ENCODE measurements at regions not wholly inside any gene's neighbourhood (a gene's known extent, or its start where the extent isn't known, plus 50 kb on each side); places are given as distances from the start of the nearest gene placed in this dataset.
A peak's percentile ranks its signal among the peaks of the same experiment; 100 is the strongest.

DNA sequence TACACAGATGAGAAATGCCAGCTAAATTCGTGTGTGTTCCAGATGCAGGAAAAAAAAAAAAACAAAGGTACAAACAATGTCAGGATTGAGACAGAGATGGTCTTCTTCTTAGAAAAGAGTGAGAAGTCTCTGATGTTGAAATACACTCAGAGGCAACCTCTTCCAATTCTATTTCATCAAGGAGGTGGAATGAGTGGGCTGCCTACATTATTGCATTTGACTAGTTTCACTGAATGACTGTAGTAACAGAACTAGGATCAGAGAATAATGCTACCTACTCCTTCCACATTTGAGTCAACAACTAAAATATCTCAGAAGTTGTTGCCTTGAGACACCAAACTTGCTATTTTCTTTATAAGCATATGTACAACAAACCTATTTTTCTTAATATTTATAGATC, 1332.2 kb upstream of the FLRT2 start:
- no peak for TF ChIP-seq CTCF (IDR thresholded peaks at IDR 0.05; ENCODE audit: low read length, missing control alignments)
- H3K4me3 ChIP-seq (replicated peaks; ENCODE audit: low read depth, low read length) = no peak overlapping the region
- DNase-seq (ENCODE audit: low read depth) = no peak

GRCh38 chr14:84202486-84202885, 1327.5 kb upstream of the FLRT2 start:
- no peak for TF ChIP-seq CTCF (IDR thresholded peaks at IDR 0.05; ENCODE audit: low read length, missing control alignments)
- no peak overlapping the region for H3K4me3 ChIP-seq (replicated peaks; ENCODE audit: low read depth, low read length)
- DNase-seq (ENCODE audit: low read depth) = peak; percentile 25

GRCh38 chr14:84203896-84204295, 1326.0 kb upstream of the FLRT2 start:
- TF ChIP-seq CTCF (IDR thresholded peaks at IDR 0.05; ENCODE audit: low read length, missing control alignments) = no peak
- H3K4me3 ChIP-seq (replicated peaks; ENCODE audit: low read depth, low read length) = no peak overlapping the region
- no peak for DNase-seq (ENCODE audit: low read depth)

GRCh38 chr14:84208451-84208850, 1321.5 kb upstream of the FLRT2 start:
- DNase-seq (ENCODE audit: low read depth) = no peak
- no peak for TF ChIP-seq CTCF (IDR thresholded peaks at IDR 0.05; ENCODE audit: low read length, missing control alignments)

GRCh38 chr14:84209031-84209430, 1320.9 kb upstream of the FLRT2 start:
- H3K4me3 ChIP-seq (replicated peaks; ENCODE audit: low read depth, low read length) = no peak overlapping the region
- DNase-seq (ENCODE audit: low read depth) = peak; percentile 22

More at GRCh38 chr14:84208451-84208850, 1321.5 kb upstream of the FLRT2 start:
- H3K4me3 ChIP-seq (replicated peaks; ENCODE audit: low read depth, low read length) = no peak overlapping the region

DNA sequence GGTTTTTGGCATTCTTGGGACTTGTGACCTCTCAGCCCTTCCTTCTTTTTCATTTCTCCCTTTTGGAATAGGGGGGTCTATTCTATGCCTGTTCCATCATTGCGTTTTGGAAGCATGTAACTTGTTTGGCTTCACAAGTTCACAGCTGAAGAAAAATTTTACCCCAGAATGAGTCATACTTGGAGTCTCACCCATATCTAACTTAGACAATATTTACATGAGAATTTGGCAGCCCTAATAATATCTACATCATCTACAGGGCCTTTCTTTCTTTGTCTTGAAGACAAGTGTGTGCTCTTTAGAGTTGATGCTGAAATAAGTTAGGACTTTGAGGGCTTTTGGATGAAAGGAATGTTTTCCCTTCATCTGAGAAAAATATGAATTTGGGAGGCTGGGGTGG, 1312.9 kb upstream of the FLRT2 start:
- no peak overlapping the region for H3K4me3 ChIP-seq (replicated peaks; ENCODE audit: low read depth, low read length)
- DNase-seq (ENCODE audit: low read depth) = peak; percentile 25
- TF ChIP-seq CTCF (IDR thresholded peaks at IDR 0.05; ENCODE audit: low read length, missing control alignments) = no peak

More at GRCh38 chr14:84209031-84209430, 1320.9 kb upstream of the FLRT2 start:
- no peak for TF ChIP-seq CTCF (IDR thresholded peaks at IDR 0.05; ENCODE audit: low read length, missing control alignments)

DNA sequence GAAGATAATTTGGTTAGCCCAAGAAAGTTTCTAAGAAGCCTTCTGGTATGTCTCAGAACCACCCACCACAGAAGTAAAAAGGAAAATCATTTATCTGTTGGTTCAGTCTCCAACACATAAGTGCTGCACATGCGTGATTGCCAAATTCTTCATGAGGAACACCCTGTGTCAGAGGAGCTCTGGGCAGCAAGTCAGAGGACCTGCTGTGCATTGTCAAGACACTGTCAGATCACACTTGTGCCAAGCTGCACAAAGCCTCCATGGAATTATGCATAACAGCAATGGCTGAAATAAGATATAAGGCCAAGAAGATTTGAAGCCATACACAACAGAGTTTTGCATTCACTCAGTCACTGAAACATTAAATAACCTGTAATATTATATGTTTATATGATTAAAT, 1304.7 kb upstream of the FLRT2 start:
- no peak for TF ChIP-seq CTCF (IDR thresholded peaks at IDR 0.05; ENCODE audit: low read length, missing control alignments)
- peak; percentile 68 for DNase-seq (ENCODE audit: low read depth)

More for the DNA sequence above, 1304.7 kb upstream of the FLRT2 start:
- H3K4me3 ChIP-seq (replicated peaks; ENCODE audit: low read depth, low read length) = no peak overlapping the region

All from fibroblast of pulmonary artery (primary cell).